Nephron progenitor cell (in vitro differentiated cells): ENCODE measurements at regions not wholly inside any gene's neighbourhood (a gene's known extent, or its start where the extent isn't known, plus 50 kb on each side); places are given as distances from the start of the nearest gene placed in this dataset.

Experiments
- DNase-seq: peaks from one replicate; pipeline ENCODE4 v3.0.0; 2021
- H3K27ac Mint-ChIP-seq: 2 replicates; pipeline ENCODE4 v1.8.0; 2021; ENCODE audit warnings: mild to moderate bottlenecking, moderate library complexity, mixed read lengths
- H3K27me3 Mint-ChIP-seq: 2 replicates; pipeline ENCODE4 v1.8.0; 2021; ENCODE audit warnings: mild to moderate bottlenecking, low read depth, mixed read lengths; ENCODE audit not compliant: poor library complexity
- H3K36me3 Mint-ChIP-seq: 2 replicates; pipeline ENCODE4 v1.8.0; 2021; ENCODE audit warnings: low read depth, mixed read lengths
- H3K4me1 Mint-ChIP-seq: 2 replicates; pipeline ENCODE4 v1.8.0; 2021; ENCODE audit warnings: mixed read lengths
- H3K4me3 Mint-ChIP-seq: 2 replicates; pipeline ENCODE4 v1.8.0; 2021; ENCODE audit warnings: mild to moderate bottlenecking, moderate library complexity, mixed read lengths
- H3K9me3 Mint-ChIP-seq: 2 replicates; pipeline ENCODE4 v1.8.0; 2021; ENCODE audit warnings: mild to moderate bottlenecking, moderate library complexity, mixed read lengths
- TF ChIP-seq, protein P1 (sequence below): fragments of 200-600 bp; sonication (generic); IDR thresholded peaks from 2 replicates; pipeline ENCODE4 v1.5.0; 2021; ENCODE audit warnings: antibody characterized with exemption

DNA sequence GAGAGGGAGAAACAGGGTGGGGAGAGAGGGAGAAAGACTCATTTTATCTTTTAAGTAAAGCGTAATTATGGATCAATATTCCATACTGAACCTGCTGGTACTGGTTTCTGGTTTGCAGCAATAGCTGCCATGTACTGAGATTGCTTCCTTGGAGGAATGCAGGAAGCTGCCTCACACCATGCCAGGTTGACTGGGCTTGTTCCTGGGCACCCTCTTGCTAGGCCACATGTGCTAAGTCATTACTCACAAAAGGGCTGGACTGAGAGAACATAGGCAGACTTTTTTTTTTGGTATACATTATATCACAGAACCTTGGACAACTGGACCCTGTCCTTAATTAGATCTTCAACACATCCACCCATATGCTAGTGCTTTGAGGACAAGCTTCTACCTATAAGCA lies 193.4 kb downstream of the ZNF621 start:
- TF ChIP-seq, protein P1, sequence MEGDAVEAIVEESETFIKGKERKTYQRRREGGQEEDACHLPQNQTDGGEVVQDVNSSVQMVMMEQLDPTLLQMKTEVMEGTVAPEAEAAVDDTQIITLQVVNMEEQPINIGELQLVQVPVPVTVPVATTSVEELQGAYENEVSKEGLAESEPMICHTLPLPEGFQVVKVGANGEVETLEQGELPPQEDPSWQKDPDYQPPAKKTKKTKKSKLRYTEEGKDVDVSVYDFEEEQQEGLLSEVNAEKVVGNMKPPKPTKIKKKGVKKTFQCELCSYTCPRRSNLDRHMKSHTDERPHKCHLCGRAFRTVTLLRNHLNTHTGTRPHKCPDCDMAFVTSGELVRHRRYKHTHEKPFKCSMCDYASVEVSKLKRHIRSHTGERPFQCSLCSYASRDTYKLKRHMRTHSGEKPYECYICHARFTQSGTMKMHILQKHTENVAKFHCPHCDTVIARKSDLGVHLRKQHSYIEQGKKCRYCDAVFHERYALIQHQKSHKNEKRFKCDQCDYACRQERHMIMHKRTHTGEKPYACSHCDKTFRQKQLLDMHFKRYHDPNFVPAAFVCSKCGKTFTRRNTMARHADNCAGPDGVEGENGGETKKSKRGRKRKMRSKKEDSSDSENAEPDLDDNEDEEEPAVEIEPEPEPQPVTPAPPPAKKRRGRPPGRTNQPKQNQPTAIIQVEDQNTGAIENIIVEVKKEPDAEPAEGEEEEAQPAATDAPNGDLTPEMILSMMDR: no peak
- H3K27me3 Mint-ChIP-seq: peaks cover 17% of the 10 kb centered on the region
- no peak overlapping the region for H3K27ac Mint-ChIP-seq
- no peaks in the 10 kb centered on the region for H3K9me3 Mint-ChIP-seq
- H3K4me3 Mint-ChIP-seq: no peak overlapping the region
- no peaks in the 10 kb centered on the region for H3K36me3 Mint-ChIP-seq
- no peak for DNase-seq
- H3K4me1 Mint-ChIP-seq: peaks cover 10% of the 10 kb centered on the region

GRCh38 chr3:40718681-40719080 lies 193.9 kb downstream of the ZNF621 start:
- Mint-ChIP-seq H3K27me3 (peaks cover 17% of the 10 kb centered on the region), H3K27ac (no peak overlapping the region), H3K9me3 (no peaks in the 10 kb centered on the region), H3K36me3 (no peaks in the 10 kb centered on the region), H3K4me3 (no peak overlapping the region), H3K4me1 (peaks cover 10% of the 10 kb centered on the region)
- DNase-seq: no peak
- TF ChIP-seq, protein P1: no peak

- no peak overlapping the region for H3K27ac Mint-ChIP-seq
These were observed 195.0 kb downstream of the ZNF621 start for GRCh38 chr3:40719660-40720287.

GRCh38 chr3:40720341-40720740 lies 195.6 kb downstream of the ZNF621 start:
- Mint-ChIP-seq H3K27ac (no peak overlapping the region), H3K4me1 (peaks cover 6% of the 10 kb centered on the region), H3K9me3 (no peaks in the 10 kb centered on the region), H3K4me3 (no peak overlapping the region), H3K36me3 (no peaks in the 10 kb centered on the region), H3K27me3 (peaks cover 16% of the 10 kb centered on the region)
- DNase-seq: no peak
- TF ChIP-seq, protein P1: no peak

More at GRCh38 chr3:40719660-40720287, 195.0 kb downstream of the ZNF621 start:
- H3K27me3 Mint-ChIP-seq: peaks cover 17% of the 10 kb centered on the region
- no peak for DNase-seq
- H3K4me1 Mint-ChIP-seq: peaks cover 10% of the 10 kb centered on the region
- no peaks in the 10 kb centered on the region for H3K36me3 Mint-ChIP-seq
- no peak overlapping the region for H3K4me3 Mint-ChIP-seq
- H3K9me3 Mint-ChIP-seq: no peaks in the 10 kb centered on the region
- TF ChIP-seq, protein P1: no peak

GRCh38 chr3:40720863-40721262 lies 196.1 kb downstream of the ZNF621 start:
- Mint-ChIP-seq H3K36me3 (no peaks in the 10 kb centered on the region), H3K27me3 (peaks cover 18% of the 10 kb centered on the region), H3K4me1 (peaks cover 6% of the 10 kb centered on the region), H3K4me3 (no peak overlapping the region), H3K9me3 (no peaks in the 10 kb centered on the region), H3K27ac (no peak overlapping the region)
- TF ChIP-seq, protein P1: no peak
- DNase-seq: no peak

GRCh38 chr3:40723083-40723660 lies 198.4 kb downstream of the ZNF621 start:
- no peak for DNase-seq
- H3K27ac Mint-ChIP-seq: no peak overlapping the region
- peaks cover 6% of the 10 kb centered on the region for H3K4me1 Mint-ChIP-seq
- peaks cover 6% of the 10 kb centered on the region for H3K9me3 Mint-ChIP-seq
- TF ChIP-seq, protein P1: no peak
- H3K27me3 Mint-ChIP-seq: peaks cover 18% of the 10 kb centered on the region
- H3K4me3 Mint-ChIP-seq: no peak overlapping the region
- H3K36me3 Mint-ChIP-seq: no peaks in the 10 kb centered on the region
